MM.1S (cell line): ENCODE measurements at regions not wholly inside any gene's neighbourhood (a gene's known extent, or its start where the extent isn't known, plus 50 kb on each side); places are given as distances from the start of the nearest gene placed in this dataset.

Experiments used
- DNase-seq: peaks from one replicate; pipeline ENCODE4 v3.0.0-alpha.2; 2015
- H2AFZ ChIP-seq: fragments of 300-600 bp; sonication (generic); 2 replicates; pipeline ENCODE4 v1.6.0; 2016; ENCODE audit warnings: antibody characterized with exemption, low read length
- H3F3A ChIP-seq: fragments of 300-600 bp; sonication (generic); 2 replicates; pipeline ENCODE4 v1.6.1; 2016; ENCODE audit warnings: mild to moderate bottlenecking, antibody characterized with exemption, low read length, moderate library complexity, mixed read lengths; ENCODE audit not compliant: insufficient read depth
- H3K27ac ChIP-seq: fragments of 300-600 bp; sonication (generic); 2 replicates; pipeline ENCODE4 v1.5.1; 2016; ENCODE audit warnings: mild to moderate bottlenecking, low read length
- H3K27me3 ChIP-seq: fragments of 300-600 bp; sonication (generic); replicated peaks from 2 replicates; pipeline ENCODE4 v1.6.0; 2016; ENCODE audit warnings: low read length; ENCODE audit not compliant: insufficient read depth
- H3K36me3 ChIP-seq: fragments of 300-600 bp; sonication (generic); replicated peaks from 2 replicates; pipeline ENCODE4 v1.6.1; 2016; ENCODE audit warnings: mild to moderate bottlenecking, low read length, mixed read lengths; ENCODE audit not compliant: insufficient read depth
- H3K4me1 ChIP-seq: fragments of 300-600 bp; sonication (generic); 2 replicates; pipeline ENCODE4 v1.6.1; 2016; ENCODE audit warnings: low read length, mixed read lengths
- H3K4me2 ChIP-seq: fragments of 300-600 bp; sonication (generic); 2 replicates; pipeline ENCODE4 v1.6.0; 2016; ENCODE audit warnings: low read depth, low read length
- H3K4me3 ChIP-seq: fragments of 300-600 bp; sonication (generic); 2 replicates; pipeline ENCODE4 v1.5.1; 2016; ENCODE audit warnings: low read length, mixed read lengths
- H3K79me2 ChIP-seq: fragments of 300-600 bp; sonication (generic); 2 replicates; pipeline ENCODE4 v1.6.1; 2016; ENCODE audit warnings: mixed run types, low read length, mixed read lengths
- H3K9ac ChIP-seq: fragments of 300-600 bp; sonication (generic); 2 replicates; pipeline ENCODE4 v1.6.1; 2016; ENCODE audit warnings: low read length, mixed read lengths
- H3K9me2 ChIP-seq: fragments of 300-600 bp; sonication (generic); replicated peaks from 2 replicates; pipeline ENCODE4 v1.6.1; 2016; ENCODE audit warnings: mild to moderate bottlenecking, low read length, mixed read lengths; ENCODE audit not compliant: insufficient read depth
- H3K9me3 ChIP-seq: fragments of 300-600 bp; sonication (generic); replicated peaks from 2 replicates; pipeline ENCODE4 v1.6.1; 2016; ENCODE audit warnings: mild to moderate bottlenecking, low read length, mixed read lengths; ENCODE audit not compliant: insufficient read depth
- H4K20me1 ChIP-seq: fragments of 300-600 bp; sonication (generic); 2 replicates; pipeline ENCODE4 v1.6.1; 2016; ENCODE audit warnings: mild to moderate bottlenecking, low read length, moderate library complexity, mixed read lengths; ENCODE audit not compliant: insufficient read depth
- CTCF ChIP-seq: fragments of 300-600 bp; sonication (generic); IDR thresholded peaks from 2 replicates; pipeline ENCODE4 v1.5.1; 2016; ENCODE audit warnings: antibody characterized with exemption, low read length, mixed read lengths
- EZH2 ChIP-seq: fragments of 300-600 bp; sonication (generic); optimal IDR thresholded peaks from 2 replicates; pipeline ENCODE3; 2017; ENCODE audit warnings: low read depth, mild to moderate bottlenecking, antibody characterized with exemption, low read length, mixed read lengths
- EZH2phosphoT487 ChIP-seq: fragments of 300-600 bp; sonication (generic); IDR thresholded peaks from 2 replicates; pipeline ENCODE4 v1.6.1; 2018; ENCODE audit warnings: antibody characterized with exemption, low read length

GRCh38 chr9:118238139-118238538 is 533.9 kb downstream of the TLR4 start:
- H3K9me3 ChIP-seq = no peaks in the 10 kb centered on the region
- no peaks in the 10 kb centered on the region for H3F3A ChIP-seq
- H4K20me1 ChIP-seq = no peaks in the 10 kb centered on the region
- no peaks in the 10 kb centered on the region for H3K4me1 ChIP-seq
- H3K9me2 ChIP-seq = no peaks in the 10 kb centered on the region
- no peak overlapping the region for H3K9ac ChIP-seq
- no peaks in the 10 kb centered on the region for H3K27me3 ChIP-seq
- H2AFZ ChIP-seq = no peak overlapping the region
- H3K27ac ChIP-seq = no peak overlapping the region
- TF ChIP-seq CTCF (no peak), EZH2 (no peak), EZH2phosphoT487 (no peak)
- no peak overlapping the region for H3K4me3 ChIP-seq
- DNase-seq = no peak
- no peaks in the 10 kb centered on the region for H3K36me3 ChIP-seq
- H3K4me2 ChIP-seq = no peak overlapping the region
- H3K79me2 ChIP-seq = no peaks in the 10 kb centered on the region

GRCh38 chr9:118252027-118252426 is 547.8 kb downstream of the TLR4 start:
- Histone ChIP-seq H3K79me2 (no peaks in the 10 kb centered on the region), H3K4me1 (no peaks in the 10 kb centered on the region), H3K27me3 (no peaks in the 10 kb centered on the region), H2AFZ (no peak overlapping the region), H3K27ac (no peak overlapping the region), H3K9me3 (no peaks in the 10 kb centered on the region), H3K36me3 (no peaks in the 10 kb centered on the region), H3K9ac (no peak overlapping the region), H3K4me2 (no peak overlapping the region), H3F3A (no peaks in the 10 kb centered on the region), H4K20me1 (no peaks in the 10 kb centered on the region), H3K9me2 (no peaks in the 10 kb centered on the region), H3K4me3 (no peak overlapping the region)
- TF ChIP-seq EZH2 (no peak), CTCF (no peak)
- no peak for DNase-seq

- Histone ChIP-seq H2AFZ (no peak overlapping the region), H3K4me2 (no peak overlapping the region), H3K9ac (no peak overlapping the region), H4K20me1 (no peaks in the 10 kb centered on the region), H3K36me3 (no peaks in the 10 kb centered on the region), H3F3A (no peaks in the 10 kb centered on the region), H3K27ac (no peak overlapping the region), H3K27me3 (no peaks in the 10 kb centered on the region), H3K4me3 (no peak overlapping the region), H3K9me2 (no peaks in the 10 kb centered on the region), H3K9me3 (no peaks in the 10 kb centered on the region), H3K79me2 (no peaks in the 10 kb centered on the region), H3K4me1 (no peaks in the 10 kb centered on the region)
- DNase-seq = no peak
- TF ChIP-seq EZH2phosphoT487 (no peak), EZH2 (no peak), CTCF (no peak)
These were observed 558.0 kb downstream of the TLR4 start for GRCh38 chr9:118262191-118262590.

GRCh38 chr9:118263949-118264348 is 559.7 kb downstream of the TLR4 start:
- DNase-seq = no peak

More at GRCh38 chr9:118263949-118264348, 559.7 kb downstream of the TLR4 start:
- Histone ChIP-seq H3K9me2 (no peaks in the 10 kb centered on the region), H2AFZ (no peak overlapping the region), H3K4me2 (no peak overlapping the region), H3K9ac (no peak overlapping the region), H3K27ac (no peak overlapping the region), H3K79me2 (no peaks in the 10 kb centered on the region), H3K27me3 (no peaks in the 10 kb centered on the region), H3F3A (no peaks in the 10 kb centered on the region), H3K9me3 (no peaks in the 10 kb centered on the region), H3K36me3 (no peaks in the 10 kb centered on the region), H4K20me1 (no peaks in the 10 kb centered on the region), H3K4me1 (no peaks in the 10 kb centered on the region), H3K4me3 (no peak overlapping the region)
- TF ChIP-seq EZH2phosphoT487 = no peak
- TF ChIP-seq CTCF = no peak
- no peak for TF ChIP-seq EZH2
